ENCODE measurements at regions not wholly inside any gene's neighbourhood (a gene's known extent, or its start where the extent isn't known, plus 50 kb on each side); places are given as distances from the start of the nearest gene placed in this dataset.

DNA sequence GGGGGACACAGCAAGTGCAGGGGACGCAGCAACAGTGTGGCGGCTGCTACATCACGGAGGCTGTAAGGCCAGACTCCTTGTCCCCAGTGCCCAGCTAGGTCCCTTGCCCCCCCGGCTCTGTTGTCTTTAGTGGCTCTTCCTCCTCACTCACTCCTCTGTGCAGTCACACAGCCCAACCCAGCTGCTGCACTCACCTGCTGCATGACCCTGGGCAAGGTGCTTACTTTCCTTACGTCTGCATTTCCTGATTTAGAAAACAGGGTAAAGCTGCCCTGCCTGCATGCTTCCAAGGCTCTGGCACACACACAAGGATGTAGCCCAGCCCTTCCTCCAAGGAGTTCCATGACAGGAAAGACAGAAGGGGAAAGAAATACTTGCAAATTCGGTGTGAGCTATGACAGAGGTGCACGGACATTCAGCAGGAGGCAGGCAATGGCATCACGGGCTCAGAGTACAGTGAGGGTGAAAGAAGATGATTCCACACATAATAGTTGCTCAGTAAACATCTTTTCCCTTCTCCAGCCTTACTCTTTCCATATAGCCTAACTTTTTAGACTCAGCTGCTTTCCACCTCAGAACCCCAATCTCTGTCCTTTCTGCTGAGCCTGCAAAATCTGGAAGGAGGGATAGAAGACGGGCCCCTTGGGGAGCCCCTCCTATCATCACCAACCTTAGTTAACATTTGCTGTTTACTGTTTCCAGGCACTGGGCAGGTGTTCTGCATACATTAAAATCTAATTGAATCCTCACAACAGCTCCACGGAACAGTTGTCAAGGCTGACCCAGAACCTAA, 150.9 kb downstream of the MRM1 start:
- in situ Hi-C loops (cut with HindIII; ENCODE audit: low sequenced_read_pairs): loop anchor here (5.0 kb wide), 1 partner anchor 70 kb away; no protein-coding TSS in a partner anchor

DNA sequence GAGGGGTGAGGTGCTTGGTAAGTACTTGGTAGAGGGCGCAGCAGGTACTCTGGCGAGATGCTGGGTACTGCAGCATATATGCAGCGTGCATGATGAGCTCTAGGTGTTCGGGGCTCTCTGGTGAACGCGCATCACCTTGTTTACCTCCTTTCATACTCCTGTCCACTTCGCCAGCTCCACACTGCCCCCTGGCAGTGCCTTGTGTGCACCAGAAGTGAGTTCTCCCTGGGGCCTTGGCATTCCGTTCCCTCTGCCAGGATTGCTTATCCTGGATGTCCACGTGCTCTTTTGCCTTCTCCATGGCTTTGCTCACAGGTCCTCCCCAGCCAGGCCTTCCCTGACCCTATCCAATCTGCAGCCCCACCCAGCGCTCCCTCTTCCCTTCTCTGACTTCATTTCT, 154.2 kb downstream of the MRM1 start:
- in situ Hi-C loops (cut with HindIII; ENCODE audit: low sequenced_read_pairs): no loop called here

DNA sequence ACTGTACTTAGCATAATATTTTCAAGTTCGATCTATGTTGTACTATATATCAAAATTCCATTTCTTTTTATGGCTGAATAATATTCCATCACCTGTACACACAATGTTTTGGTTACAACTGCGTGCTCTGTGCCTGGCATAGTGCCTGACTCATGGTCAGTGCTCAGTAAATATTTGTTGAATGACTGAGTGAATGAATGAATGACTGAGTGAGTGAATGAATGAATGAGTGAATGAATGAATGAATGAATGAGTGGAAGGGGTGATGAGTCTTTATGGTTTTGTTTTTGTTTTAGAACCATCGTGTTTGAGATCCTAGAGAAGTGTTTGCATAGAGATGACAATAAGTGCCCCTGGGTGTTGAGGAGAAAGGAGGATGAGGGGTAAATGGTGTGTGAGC, 155.3 kb downstream of the MRM1 start:
- in situ Hi-C loops (cut with HindIII; ENCODE audit: low sequenced_read_pairs): no loop called here

DNA sequence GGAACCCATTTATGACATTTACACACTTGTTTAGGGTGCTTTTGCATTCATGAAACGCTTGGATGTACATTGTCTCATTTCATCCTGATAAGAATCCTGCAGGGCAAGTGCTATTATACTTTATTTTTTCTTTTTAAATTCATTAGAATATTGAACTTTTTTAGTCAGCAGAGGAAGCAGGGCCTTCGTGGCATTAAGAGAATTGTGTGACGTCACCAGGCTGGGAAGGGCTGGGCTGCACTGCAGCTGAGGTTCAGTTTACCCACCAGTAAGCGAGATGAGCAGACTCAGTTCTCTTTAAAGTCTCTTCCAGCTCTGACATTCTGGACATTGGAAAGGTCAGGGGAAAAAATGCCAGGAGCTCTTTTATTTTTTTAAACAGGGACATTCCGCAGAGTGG, 159.0 kb downstream of the MRM1 start:
- in situ Hi-C loops (cut with HindIII; ENCODE audit: low sequenced_read_pairs): no loop called here

DNA sequence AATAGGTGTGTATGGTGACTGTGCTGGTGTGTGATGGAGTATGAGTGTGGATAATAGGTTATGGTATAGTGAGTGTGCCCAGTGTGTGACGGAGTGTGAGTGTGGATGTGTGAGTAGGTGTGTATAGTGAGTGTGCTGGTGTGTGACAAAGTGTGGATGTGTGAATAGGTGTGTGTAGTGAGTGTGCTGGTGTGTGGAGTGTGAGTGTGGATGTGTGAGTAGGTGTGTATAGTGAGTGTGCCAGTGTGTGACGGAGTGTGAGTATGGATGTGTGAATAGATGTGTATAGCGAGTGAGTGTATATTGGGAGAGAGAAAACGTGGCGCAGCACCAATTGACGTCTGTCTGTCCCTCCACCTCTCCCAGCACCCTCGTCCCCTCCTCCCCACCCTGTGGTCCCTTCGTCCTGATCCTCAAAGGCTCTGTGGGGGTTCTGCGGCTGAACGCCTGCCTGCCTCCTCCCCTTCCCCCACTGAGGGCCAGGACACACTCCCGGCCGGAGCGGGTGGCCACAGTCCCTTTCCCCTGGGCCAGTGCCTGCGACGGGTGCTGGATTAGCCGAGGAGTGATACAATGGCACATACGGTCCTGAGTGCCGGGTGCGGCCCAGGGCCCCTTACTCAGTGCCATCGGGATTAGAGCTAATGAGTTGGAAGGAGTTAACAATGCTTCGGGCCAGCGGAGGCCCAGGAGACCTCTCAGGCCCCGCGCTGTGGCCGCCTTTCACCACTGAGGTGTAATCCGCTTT, 160.0 kb downstream of the MRM1 start:
- in situ Hi-C loops (cut with HindIII; ENCODE audit: low sequenced_read_pairs): no loop called here

DNA sequence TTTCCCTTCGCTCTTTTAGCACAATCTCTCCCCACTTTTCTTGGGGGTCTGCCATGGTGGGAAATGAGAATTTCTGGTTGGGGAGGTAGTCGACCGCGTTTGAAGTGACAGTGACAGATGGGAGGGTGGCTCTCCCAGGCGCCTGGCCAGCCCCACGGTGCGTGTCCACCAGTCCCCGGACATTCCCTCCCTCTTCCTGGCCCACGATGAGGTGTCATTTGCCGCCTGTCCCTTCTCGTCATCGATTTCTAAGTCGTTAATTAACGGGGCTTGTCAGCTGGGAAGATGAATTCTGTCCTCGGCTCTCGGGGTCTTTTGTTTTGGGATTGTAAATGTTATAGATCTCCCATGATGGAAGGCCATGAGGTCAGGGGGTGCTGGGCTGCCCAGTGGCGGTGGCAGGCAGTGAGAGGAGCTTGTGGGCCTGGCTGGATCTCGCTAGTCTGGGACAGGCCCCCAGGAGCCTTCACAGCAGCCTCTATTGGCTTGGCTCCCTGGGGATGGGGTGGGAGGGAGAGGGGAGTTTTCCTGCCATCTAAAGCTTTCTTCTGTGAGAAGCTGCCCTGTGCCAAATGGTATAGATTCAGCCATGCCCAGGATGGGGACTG, 164.2 kb downstream of the MRM1 start:
- in situ Hi-C loops (cut with HindIII; ENCODE audit: low sequenced_read_pairs): no loop called here

DNA sequence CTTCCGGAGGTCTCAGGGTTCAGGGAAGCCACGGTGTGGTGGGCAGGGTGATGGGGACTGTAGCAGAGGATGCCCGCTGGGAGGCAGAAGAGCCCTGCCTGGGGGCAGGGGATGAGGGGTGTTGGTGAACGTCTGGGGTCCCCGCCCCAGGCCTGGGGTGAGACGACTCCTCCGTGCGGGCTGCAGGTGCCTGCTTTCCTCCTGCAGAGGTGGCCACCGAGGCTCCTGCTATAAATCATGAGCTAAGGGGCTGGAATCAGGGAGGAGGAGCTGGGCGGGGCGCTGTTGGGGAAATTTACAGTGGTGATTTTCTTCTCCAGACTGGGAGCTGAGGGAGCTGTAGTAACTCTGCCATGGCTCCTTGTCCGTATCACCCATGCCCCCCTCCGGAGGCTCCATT, 167.0 kb downstream of the MRM1 start:
- in situ Hi-C loops (cut with HindIII; ENCODE audit: low sequenced_read_pairs): no loop called here

DNA sequence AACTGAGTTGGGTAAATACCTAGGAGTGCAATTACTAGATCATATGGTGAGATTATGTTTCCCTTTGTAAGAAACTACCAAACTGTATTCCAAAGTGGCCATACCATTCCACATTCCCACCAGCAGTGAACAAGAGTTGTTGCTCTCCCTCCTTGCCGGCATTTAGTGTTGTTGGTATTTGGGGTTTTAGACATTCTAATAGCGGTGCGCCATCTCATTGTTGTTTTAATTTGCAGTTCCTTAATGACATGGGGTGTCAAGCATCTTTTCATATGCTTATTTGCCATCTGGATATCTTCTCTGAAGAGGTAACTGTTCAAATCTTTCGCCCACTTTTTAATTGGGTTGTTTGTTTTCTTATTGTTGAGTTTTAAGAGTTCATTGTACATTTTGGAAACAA, 164.2 kb upstream of the LHX1 start:
- in situ Hi-C loops (cut with HindIII; ENCODE audit: low sequenced_read_pairs): no loop called here

DNA sequence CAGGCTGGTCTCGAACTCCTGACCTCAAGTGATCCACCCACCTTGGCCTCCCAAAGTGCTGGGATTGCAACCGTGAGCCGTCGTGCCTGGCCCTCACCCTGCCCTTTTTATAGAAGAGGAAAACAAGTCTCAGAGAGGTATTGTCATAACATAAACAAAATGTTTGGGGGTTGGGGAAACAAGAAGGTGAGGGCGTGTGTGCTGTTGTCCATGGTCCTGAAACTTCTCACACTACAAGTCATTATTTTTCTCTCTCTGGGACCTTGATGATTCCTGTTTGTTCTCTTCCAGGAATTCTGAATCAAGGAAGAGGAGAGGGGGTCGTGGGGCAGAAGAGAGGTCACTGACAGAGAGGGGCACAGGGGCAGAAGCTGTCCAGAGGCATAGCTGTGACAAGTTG, 160.2 kb upstream of the LHX1 start:
- in situ Hi-C loops (cut with HindIII; ENCODE audit: low sequenced_read_pairs): no loop called here

DNA sequence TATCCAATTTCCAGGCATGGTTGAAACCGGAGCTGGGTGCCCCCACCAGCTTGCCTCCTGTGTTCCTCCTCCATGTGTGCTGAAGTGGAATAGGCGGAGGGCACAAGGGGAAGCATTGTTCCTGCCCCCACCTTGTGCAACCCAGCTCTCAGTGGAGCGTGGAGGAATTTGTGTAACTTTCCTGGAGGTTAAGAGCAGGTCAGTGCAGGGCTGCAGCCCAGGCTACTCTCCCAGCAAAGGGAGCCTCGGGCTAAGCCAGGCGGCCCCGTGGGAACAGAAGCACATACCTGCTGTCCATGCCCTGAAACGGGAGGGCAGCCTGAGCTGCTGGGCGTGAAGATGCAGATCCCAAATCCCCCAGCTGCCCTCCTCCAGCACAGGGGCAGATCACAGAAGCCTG, 158.8 kb upstream of the LHX1 start:
- in situ Hi-C loops (cut with HindIII; ENCODE audit: low sequenced_read_pairs): no loop called here

DNA sequence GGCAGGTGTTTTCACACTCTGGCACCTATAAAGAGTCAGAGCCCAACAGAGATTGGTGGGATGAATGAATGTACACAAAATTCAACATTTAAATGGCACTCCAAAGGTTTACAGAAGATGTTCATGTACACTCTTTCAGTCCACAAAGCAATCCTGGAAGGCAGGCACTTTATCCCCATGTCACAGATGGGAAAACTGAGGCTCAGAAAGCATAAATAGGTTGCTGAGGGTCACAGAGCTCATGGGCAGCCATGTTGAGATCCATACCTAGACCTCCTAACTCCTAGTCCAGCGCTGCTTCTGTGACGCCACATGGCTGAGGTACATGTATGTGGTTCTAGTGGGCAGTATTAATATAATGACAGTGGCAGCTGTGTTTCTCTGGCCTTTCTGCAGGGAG, 157.7 kb upstream of the LHX1 start:
- in situ Hi-C loops (cut with HindIII; ENCODE audit: low sequenced_read_pairs): no loop called here

DNA sequence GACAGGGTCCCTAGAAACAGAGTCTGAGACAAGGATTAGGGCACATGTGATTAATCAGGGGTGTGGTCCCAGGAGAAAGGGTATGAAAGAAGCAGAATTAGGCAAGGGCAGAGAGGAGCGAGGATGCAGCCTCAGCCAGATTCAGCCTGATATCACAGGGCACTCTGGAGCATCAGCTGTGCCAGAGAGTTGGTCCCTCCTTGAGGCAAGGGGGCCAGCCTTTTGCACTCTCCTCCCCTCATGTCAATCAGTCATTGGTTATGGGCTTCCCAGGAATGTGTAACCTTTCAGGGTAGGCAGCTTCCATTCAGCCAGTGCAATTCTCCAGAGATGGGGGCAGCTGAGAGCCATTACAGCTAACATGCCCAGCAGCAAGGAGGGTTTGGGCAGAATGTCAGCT, 152.6 kb upstream of the LHX1 start:
- in situ Hi-C loops (cut with HindIII; ENCODE audit: low sequenced_read_pairs): no loop called here

DNA sequence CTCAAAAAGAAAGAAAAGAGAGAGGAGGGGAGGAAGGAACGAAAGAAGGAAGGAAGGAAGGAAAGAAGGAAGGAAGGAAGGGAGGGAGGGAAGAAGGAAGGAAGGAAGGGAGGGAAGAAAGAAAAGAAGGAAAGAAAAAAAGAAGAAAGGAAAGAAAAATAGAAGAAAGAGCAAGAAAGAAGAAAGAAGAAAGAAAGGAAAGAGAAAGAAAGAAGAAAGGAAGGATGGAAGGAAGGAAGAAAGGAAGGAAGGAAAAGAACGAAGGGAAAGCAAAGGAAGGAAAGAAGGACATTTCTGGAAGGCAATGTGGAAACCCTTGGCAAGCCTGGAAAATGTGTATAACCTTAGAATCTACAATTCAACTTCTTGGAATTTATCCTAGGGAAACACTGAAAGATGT, 150.4 kb upstream of the LHX1 start:
- in situ Hi-C loops (cut with HindIII; ENCODE audit: low sequenced_read_pairs): no loop called here

DNA sequence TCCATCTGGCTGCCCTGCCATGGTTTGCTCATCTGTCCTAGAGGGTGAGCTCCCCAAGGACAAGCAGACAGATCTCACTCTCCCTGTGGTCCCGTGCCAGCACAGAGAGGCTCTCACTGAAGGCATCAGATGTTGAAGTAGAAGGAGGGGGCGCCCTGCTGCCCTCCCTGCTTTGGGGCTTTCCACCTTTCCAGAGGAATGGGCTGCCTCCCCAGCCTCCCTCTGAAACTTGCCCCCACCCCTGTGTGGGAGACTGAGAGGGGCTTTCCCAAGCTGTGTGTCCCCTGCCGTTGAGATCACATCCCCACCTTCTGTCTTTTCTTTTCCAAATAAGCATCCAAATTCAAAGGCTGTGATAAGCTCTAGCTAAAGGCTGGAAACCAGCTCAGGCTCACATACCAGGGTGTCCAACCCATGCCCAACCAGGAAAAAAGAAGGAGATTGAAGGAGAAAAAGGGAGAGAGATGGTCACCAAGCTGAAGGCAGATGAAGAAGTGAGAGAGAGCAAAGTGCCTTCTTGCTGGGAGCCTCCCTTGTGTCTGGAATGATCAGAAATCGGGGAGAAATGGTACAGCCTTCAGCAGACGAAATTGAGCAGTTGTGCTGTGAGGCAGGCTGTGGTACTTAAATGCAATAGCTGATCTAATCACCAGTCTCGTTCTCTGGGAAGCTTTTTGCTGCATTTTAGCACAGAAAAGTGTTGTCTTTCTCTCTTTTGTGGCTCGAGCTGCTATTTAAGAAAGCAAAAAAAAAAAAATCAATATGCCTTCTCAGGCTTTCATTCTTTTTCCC, 145.9 kb upstream of the LHX1 start:
- in situ Hi-C loops (cut with HindIII; ENCODE audit: low sequenced_read_pairs): no loop called here

DNA sequence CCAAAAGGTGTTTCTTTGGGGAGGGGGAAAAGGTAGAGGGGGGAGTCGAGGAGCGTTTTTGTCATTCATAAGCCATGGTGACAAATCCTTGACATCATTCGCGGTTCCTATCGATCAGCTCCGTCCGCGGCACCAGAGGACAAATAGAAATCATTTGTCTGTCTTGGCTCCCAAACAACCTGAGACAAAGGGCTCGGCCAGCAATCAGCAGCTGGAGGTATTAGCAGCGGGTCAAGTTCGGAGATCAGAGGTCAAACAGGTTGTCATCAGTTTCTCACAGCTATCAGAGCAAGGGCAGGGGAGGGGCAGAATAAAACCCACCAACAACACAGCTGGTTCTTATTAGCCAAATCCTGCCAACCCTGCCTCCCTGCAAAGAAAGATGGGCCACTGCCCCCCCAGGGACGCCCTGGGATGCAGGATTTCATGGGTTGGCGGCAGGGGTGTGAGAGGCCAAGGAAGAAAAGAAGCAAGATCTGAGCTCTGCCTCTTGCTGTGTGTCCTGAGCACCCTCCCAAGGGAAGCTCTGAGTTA, 145.3 kb upstream of the LHX1 start:
- in situ Hi-C loops (cut with HindIII; ENCODE audit: low sequenced_read_pairs): no loop called here

DNA sequence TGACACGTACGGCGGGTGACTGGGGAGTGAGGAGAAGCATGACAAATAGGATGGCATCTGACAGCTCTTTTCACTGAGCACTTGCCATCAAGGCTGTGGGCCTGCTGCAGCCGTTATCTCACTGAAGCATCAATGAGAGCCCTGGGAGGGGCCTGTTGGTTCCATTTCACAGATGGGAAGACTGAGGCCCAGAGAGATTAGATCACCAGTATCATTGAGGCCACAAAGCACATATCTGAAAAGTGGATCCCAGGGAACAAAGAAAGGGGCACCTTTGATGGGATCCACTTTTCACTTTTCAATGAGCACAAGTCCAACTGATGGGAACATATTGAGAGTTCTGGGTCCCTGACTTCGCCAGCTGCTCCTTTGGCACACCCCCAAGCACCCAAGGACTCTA, 144.4 kb upstream of the LHX1 start:
- in situ Hi-C loops (cut with HindIII; ENCODE audit: low sequenced_read_pairs): no loop called here

DNA sequence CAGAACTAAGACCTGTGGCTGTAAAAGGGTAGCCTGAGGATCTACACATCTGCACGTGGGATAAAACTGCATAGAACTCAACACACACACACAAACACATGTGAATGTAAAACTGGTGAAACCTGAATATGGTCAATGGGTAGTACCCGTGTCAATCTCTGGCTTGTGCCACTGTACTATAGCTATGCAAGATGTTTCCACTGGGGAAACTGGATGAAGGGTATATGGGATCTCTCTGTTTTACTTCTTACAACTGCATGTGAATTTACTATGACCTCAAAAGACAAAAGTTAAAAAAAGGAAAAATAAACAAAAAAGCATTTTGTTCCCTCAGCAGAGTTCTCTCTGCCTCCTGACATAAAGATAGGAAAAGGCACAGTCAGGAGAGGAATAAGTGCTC, 143.3 kb upstream of the LHX1 start:
- in situ Hi-C loops (cut with HindIII; ENCODE audit: low sequenced_read_pairs): no loop called here

DNA sequence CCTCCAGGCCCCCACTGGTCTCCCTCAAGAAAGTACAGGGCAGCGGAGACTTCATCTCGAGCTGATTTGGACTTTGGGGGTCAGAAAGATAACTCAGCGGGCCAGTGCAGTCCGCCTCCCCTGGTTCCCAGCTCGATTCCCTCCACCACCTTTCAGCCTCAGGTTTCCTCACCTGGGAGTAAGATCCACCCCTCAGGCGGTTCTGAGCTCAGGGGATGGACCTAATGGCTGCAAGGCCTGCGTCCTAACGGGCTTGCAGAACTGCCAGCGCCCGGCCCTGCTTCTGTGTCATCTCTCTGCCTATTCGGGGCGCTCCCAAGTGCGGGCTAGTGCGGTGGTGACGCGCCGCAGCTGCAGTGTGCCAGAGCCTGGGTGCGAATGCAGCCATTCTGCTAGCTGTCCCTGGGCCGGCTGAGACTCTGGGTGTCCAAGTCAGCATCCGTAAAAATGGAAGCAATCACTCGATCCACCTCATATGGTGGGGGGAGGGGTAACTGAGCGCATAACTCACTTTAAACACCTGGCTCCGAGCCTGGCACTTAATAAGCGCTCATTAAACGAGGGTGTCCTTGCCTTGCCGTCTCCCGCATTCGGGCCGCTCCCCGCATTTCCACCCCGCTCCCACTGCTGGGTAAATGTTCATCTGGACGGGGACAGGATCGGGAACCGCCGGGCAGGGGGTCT, 129.6 kb upstream of the LHX1 start:
- in situ Hi-C loops (cut with HindIII; ENCODE audit: low sequenced_read_pairs): no loop called here

DNA sequence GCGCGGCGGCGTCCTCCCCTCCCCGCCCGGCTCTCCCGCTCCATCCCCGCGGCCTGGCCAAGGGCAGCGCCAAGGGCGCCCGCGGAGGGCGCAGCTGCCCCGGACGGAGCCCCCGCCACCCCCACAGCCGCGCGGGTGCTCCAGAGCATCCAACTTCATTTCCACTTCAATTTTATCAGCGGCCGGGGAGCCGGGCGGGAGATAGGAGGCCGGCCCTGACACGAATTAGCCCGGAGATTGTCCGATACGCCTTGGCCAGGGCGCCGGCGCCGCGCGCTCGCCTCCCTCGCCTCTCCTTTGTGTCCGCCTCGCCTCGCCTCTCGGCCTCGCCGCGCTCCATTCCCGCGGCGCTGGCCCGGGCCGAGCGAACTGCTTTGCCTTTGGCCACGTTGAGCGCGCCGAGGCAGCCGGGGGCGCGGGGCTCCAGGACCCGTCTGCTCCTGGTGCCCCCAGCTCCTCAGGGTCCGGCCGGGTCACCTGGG, 129.1 kb upstream of the LHX1 start:
- in situ Hi-C loops (cut with HindIII; ENCODE audit: low sequenced_read_pairs): no loop called here

DNA sequence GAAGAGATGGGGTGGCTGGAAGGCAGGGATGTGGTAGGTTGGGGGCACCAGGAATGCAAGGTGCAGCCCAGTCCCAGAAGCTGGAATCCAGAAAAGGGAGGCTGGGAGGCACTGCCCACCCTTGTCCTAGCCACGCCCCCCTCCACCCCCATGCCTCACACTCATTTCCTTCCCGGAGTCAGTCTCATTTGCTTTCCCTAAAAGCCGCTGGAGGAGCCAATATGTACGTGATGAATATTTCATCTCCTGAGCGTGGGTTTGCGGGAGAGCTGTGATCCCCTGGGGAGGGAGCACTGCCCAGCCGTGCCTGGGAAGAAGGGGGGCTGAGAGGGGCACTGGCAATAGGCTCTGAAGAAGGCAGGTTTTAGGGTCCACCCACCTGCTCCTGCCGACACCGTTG, 124.5 kb upstream of the LHX1 start:
- in situ Hi-C loops (cut with HindIII; ENCODE audit: low sequenced_read_pairs): no loop called here

Data from DLD1 (cell line).